GM21423 (cell line): ENCODE measurements at regions not wholly inside any gene's neighbourhood (a gene's known extent, or its start where the extent isn't known, plus 50 kb on each side); places are given as distances from the start of the nearest gene placed in this dataset.

ENCODE experiments used
- ATAC-seq: cut with Tn5 transposase; IDR thresholded peaks from one replicate; pipeline ENCODE4 v1.9.1; 2021; ENCODE audit warnings: mild to moderate bottlenecking, moderate library complexity; ENCODE audit not compliant: unreplicated experiment

GRCh38 chr9:119533504-119533903, 164.3 kb upstream of the BRINP1 start:
- no peak for ATAC-seq

GRCh38 chr9:119526698-119527097, 157.5 kb upstream of the BRINP1 start:
- ATAC-seq = no peak

- no peak for ATAC-seq
Observed at GRCh38 chr9:119523508-119523907, 154.3 kb upstream of the BRINP1 start.

- ATAC-seq = no peak
Observed at GRCh38 chr9:119522381-119522780, 153.1 kb upstream of the BRINP1 start.

GRCh38 chr9:119509291-119509905, 140.2 kb upstream of the BRINP1 start:
- ATAC-seq = no peak

- ATAC-seq = no peak
Observed at GRCh38 chr9:119501374-119501773, 132.1 kb upstream of the BRINP1 start.

- no peak for ATAC-seq
Observed at GRCh38 chr9:119500072-119500771, 131.0 kb upstream of the BRINP1 start.

- no peak for ATAC-seq
Observed at GRCh38 chr9:119487118-119487827, 118.0 kb upstream of the BRINP1 start.

- no peak for ATAC-seq
Observed at GRCh38 chr9:119483153-119483552, 113.9 kb upstream of the BRINP1 start.

- ATAC-seq = no peak
Observed at GRCh38 chr9:119477197-119477596, 108.0 kb upstream of the BRINP1 start.

- no peak for ATAC-seq
Observed at GRCh38 chr9:119458068-119458467, 88.8 kb upstream of the BRINP1 start.

GRCh38 chr9:119453980-119454379, 84.7 kb upstream of the BRINP1 start:
- ATAC-seq = no peak

- no peak for ATAC-seq
Observed at GRCh38 chr9:119453490-119453911, 84.3 kb upstream of the BRINP1 start.

GRCh38 chr9:119451426-119451825, 82.2 kb upstream of the BRINP1 start:
- ATAC-seq = no peak

- no peak for ATAC-seq
Observed at GRCh38 chr9:119443179-119443578, 73.9 kb upstream of the BRINP1 start.

- ATAC-seq = no peak
Observed at GRCh38 chr9:119441832-119442231, 72.6 kb upstream of the BRINP1 start.

GRCh38 chr9:119441338-119441737, 72.1 kb upstream of the BRINP1 start:
- ATAC-seq = no peak

- ATAC-seq = no peak
Observed at GRCh38 chr9:119436261-119436660, 67.0 kb upstream of the BRINP1 start.

GRCh38 chr9:119435076-119435475, 65.8 kb upstream of the BRINP1 start:
- no peak for ATAC-seq

- no peak for ATAC-seq
Observed at GRCh38 chr9:119432428-119432827, 63.2 kb upstream of the BRINP1 start.

- no peak for ATAC-seq
Observed at GRCh38 chr9:119429302-119429701, 60.1 kb upstream of the BRINP1 start.

GRCh38 chr9:119420231-119420630, 51.0 kb upstream of the BRINP1 start:
- no peak for ATAC-seq
